ENCODE measurements at regions not wholly inside any gene's neighbourhood (a gene's known extent, or its start where the extent isn't known, plus 50 kb on each side); places are given as distances from the start of the nearest gene placed in this dataset.

DNA sequence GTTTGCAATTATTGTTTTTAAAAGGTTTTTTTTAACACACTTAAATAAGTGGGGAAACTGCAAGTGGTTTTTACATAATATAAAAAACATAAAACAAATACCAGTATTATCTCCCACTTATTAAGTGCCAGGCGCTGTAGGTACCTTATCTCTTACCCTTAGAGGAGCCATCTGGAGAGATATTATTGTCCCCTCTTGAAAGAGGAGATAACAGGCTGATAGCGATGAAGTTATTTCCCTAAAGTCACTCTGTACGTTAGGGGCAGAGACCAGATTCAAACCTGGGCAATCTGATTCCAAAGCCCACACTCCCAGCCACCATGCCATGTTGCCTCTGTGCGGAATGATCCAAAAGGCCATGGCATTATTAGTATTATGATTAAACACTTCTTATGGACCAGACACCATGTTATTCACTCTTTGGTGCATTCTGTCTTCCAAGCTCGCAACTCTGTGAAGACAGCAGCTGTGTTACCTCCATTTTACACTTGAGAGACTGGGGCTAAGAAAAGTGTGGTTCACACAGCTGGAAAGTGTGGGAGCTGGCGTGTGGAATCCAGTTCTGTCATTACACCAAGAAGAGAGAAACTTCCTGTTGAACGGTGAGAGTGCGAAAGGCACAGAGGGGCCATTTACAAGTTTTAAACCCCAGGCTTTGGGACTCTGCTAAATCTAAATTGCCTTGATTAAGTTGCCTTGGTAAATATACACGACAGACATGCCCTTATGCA is 79.9 kb upstream of the MITF start:
- FAIRE-seq = no peak
- ChIA-PET SMC1A (ENCODE audit: uncharacterized antibody, unreplicated experiment) (no interaction called here), POLR2A (interaction anchor here (0.5 kb wide), 1 partner anchor 18 kb away, joined by 3 read pairs; no protein-coding TSS in a partner anchor), RAD21 (ENCODE audit: unreplicated experiment) (no interaction called here), CTCF (interaction anchor here (1.6 kb wide), 1 partner anchor 10 kb away, joined by 3 read pairs; no protein-coding TSS in a partner anchor)
- Histone ChIP-seq H3K36me3 (ENCODE audit: control insufficient read depth in 2 of 2, insufficient read depth in 2 of 2, low read length in 1 of 2) (no peaks in the 10 kb centered on the region), H4K20me1 (ENCODE audit: control insufficient read depth, insufficient read depth) (no peaks in the 10 kb centered on the region), H3K4me2 (ENCODE audit: control insufficient read depth, insufficient read depth) (no peak overlapping the region), H3K9me3 (replicated peaks; ENCODE audit: control insufficient read depth, insufficient read depth, low read length) (no peaks in the 10 kb centered on the region), H3K79me2 (ENCODE audit: control insufficient read depth, insufficient read depth, low read length) (no peaks in the 10 kb centered on the region), H2AFZ (ENCODE audit: control insufficient read depth, low read depth, low read length) (no peak overlapping the region), H3K9ac (ENCODE audit: control insufficient read depth, insufficient read depth, low read length) (no peak overlapping the region), H3K27ac (ENCODE audit: control insufficient read depth, insufficient read depth) (no peak overlapping the region), H3K27me3 (replicated peaks in 1 of 2; ENCODE audit: control insufficient read depth in 2 of 2, insufficient read depth in 2 of 2, low read length in 1 of 2) (no peaks in the 10 kb centered on the region), H3K4me3 (no peak overlapping the region), H3K4me1 (ENCODE audit: control insufficient read depth, insufficient read depth, low read length) (no peaks in the 10 kb centered on the region)
- DNase-seq (ENCODE audit: low read depth, low spot score) = no peak
- intact Hi-C loops (cut with micrococcal nuclease; ENCODE audit: unreplicated experiment) = no loop called here
- ATAC-seq = no peak
- no peak for TF ChIP-seq SUZ12 (IDR thresholded peaks at IDR 0.05; ENCODE audit: unreplicated experiment)
- no peak for TF ChIP-seq RAD51 (IDR thresholded peaks at IDR 0.05)
- TF ChIP-seq, protein P1, sequence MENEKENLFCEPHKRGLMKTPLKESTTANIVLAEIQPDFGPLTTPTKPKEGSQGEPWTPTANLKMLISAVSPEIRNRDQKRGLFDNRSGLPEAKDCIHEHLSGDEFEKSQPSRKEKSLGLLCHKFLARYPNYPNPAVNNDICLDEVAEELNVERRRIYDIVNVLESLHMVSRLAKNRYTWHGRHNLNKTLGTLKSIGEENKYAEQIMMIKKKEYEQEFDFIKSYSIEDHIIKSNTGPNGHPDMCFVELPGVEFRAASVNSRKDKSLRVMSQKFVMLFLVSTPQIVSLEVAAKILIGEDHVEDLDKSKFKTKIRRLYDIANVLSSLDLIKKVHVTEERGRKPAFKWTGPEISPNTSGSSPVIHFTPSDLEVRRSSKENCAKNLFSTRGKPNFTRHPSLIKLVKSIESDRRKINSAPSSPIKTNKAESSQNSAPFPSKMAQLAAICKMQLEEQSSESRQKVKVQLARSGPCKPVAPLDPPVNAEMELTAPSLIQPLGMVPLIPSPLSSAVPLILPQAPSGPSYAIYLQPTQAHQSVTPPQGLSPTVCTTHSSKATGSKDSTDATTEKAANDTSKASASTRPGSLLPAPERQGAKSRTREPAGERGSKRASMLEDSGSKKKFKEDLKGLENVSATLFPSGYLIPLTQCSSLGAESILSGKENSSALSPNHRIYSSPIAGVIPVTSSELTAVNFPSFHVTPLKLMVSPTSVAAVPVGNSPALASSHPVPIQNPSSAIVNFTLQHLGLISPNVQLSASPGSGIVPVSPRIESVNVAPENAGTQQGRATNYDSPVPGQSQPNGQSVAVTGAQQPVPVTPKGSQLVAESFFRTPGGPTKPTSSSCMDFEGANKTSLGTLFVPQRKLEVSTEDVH (IDR thresholded peaks at IDR 0.05; ENCODE audit: low read depth, partially characterized antibody) = no peak
- TF ChIP-seq TCF12 (IDR thresholded peaks at IDR 0.05; ENCODE audit: low read depth, low read length) = no peak
- TF ChIP-seq RFX5 (IDR thresholded peaks at IDR 0.05; ENCODE audit: low read depth, low read length) = no peak
- no peak for TF ChIP-seq NR2F1 (conservative IDR thresholded peaks at IDR 0.05)
- no peak for TF ChIP-seq CHD4 (IDR thresholded peaks at IDR 0.05)
- 32% methylated on average over 9 of the region's 9 CpGs for WGBS (ENCODE audit: insufficient coverage, insufficient replicate concordance, low lambda C conversion rate, missing lambda C conversion rate)
- BruUV-seq (replicated peaks) = no TSS peak
- in situ Hi-C loops (cut with MboI) = no loop called here
